NCI-H345 treated with DMSO at 0.1 percent for 48 hours (cell line): ENCODE measurements at regions not wholly inside any gene's neighbourhood (a gene's known extent, or its start where the extent isn't known, plus 50 kb on each side); places are given as distances from the start of the nearest gene placed in this dataset.
A peak's percentile ranks its signal among the peaks of the same experiment; 100 is the strongest.
"Not testable (repeated sequence)": the region's sequence is repeated elsewhere in the genome, so short reads cannot be mapped to it uniquely, and the experiment has no call there.

Experiments used
- DNase-seq: peaks from one replicate; lab custom pipeline; 2025; ENCODE audit not compliant: unreplicated experiment; lab: John Stamatoyannopoulos, UW

DNA sequence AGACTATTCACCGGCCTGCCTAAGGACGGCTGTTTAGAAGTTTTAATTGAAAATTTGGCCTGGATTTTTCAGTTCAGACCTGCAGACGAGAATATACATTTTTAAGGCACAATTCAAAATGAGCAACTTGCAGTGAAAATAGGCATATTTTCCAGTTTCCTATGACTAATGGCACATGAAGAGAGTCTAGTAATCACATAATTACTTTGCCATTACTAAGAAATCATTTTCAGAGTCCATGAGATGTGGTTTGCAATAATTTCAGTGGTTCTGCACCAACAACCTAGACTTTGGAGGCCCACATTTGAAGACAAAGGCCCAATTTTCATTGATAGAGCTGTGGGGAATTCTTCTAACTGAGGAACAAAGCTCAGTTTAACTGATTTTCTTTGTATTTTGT is 205.3 kb downstream of the SOX2 start:
- DNase-seq, result no peak

DNA sequence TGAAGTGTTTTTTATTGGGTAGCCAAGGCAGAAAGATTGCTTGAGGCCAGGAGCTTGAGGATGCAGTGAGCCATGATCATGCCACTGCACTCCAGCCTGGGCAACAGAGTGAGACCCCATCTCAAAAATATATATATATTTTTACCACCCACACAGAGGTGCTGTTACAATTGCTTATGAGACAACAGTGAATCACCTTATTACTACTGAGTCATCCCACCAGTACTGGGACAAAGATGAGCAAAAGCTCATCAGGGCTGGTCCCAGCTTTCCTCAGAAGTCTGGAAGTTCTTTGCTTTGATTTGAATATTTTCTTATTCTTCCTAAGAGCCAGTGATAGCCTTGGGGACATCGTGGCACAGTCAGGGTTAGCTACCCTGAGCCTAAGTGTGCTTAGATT is 207.7 kb downstream of the SOX2 start:
- DNase-seq, result no peak

DNA sequence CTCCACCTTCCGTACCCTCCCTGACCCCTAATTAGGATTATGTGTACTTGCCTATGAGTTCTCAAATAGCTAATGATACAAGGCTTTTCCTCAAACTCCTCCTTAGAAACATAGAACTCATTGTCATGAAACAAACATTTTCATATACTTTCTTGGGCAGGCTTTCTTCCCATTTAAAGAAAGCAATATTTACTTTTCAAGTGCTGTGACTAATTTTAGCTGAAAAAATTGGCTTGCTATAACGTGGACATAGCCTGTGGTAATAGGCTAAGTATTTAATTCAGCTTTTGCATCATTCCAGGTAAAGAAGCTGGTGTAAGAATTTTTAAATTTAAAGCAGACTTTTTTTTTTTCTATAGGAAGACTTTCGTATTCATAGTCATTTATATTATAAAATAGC is 208.7 kb downstream of the SOX2 start:
- no peak for DNase-seq

DNA sequence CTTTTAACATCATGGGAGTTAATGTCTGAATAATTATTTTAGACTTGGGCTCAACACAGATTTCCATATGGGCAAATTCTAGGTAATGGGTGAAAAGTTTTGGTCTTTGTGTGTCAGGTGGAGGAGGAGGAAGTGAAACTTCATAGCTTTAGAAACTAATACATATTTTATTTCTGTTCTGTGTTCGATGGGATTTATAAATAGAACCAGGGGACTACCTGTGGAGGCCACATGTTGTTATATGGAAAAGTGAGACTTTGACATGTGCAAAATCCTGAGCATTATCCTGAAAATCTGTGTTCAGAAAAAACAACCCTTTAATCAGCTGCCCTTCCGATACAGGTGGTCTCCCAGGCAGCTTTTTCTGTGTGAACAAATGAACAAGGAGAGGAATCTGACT is 209.5 kb downstream of the SOX2 start:
- DNase-seq, result no peak

DNA sequence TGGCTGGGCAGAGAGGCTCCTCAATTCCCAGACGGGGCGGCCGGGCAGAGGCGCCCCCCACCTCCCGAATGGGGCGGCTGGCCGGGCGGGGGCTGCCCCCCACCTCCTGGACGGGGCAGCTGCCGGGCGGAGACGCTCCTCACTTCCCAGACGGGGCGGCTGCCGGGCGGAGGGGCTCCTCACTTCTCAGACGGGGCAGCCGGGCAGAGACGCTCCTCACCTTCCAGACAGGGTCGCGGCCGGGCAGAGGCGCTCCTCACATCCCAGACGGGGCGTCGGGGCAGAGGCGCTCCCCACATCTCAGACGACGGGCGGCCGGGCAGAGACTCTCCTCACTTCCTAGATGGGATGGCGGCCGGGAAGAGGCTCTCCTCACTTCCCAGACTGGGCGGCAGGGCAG is 214.1 kb downstream of the SOX2 start:
- DNase-seq, result not testable (repeated sequence)

DNA sequence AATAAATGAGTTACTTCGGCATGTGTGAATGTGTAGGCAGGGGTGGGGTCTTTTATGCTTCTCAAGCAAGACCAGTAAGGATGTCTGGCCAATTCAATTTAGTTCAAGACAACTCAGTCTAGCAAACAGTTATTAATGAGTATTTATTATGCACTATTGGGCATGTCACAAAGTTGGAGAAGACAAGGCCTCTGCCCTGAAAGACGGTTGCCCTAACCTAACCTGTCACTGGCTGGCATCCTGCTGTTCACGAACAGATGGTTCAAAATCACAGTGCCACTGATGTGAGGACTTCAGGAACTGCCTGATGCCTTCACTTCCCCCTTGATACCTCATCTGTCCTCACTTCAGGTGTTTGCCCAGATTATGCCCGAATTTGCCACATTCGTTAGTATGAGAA is 217.8 kb downstream of the SOX2 start:
- no peak for DNase-seq

DNA sequence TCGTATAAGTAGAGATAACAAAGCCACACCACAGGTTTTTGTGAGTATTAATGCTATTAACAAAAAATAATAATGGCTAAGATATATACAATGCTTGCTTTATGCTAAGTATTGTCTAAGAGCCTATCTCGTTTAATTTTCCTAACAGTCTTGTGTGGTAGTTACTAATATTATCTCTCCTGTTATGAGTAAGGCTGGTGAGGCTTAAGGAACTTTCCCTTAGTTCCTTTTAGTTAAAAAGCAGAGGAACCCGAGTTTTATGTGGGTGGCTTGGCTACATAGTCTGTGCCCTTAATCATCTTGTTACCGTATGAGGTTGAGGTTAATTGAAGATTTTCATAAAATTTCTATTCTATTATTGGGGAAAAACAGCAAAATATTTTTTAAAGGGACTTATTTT is 218.4 kb downstream of the SOX2 start:
- DNase-seq, result no peak

DNA sequence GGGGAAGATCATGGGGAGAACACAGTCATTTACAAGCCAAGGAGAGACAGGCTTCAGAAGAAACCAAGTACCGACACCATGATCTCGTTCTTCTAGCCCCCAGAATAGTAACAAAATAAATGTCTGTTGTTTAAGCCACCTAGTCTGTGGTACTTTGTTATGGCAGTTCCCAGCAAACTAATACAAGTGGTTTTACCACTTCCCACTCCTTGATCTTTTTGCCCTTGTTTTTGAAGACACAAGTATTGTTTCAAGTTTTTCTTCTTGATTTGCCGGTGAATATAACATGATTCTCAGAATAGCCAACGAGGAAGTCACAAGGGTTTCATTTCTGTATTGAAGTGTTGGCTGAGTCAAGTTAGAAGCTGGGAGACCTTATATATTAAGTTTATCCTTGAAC is 220.3 kb downstream of the SOX2 start:
- DNase-seq, result no peak

DNA sequence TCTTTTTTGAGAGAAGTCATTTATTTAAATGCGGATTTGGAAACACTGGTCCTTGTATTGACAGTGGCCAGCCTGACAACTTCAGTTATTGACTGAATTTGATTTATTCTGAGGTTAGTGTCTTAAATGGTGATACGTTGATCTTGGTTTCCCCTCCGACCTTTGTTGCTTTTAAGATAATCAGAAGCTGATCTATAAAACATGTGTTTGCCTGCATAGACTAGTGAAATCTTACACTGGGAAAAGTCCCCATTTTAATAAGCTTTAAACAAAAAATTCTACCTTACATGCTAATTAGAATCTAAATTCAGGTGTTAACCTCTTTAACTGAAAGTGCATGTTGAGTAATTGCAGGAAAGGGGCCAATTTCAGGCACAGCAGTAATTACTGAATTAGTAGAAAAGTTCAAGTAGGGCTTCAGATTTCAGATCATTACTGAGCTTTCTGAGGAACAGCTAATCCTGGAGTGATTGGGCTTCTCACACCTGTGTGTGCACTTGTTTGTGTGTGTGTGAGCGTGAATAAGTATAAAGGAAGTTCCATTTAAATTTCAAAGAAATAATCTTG is 221.4 kb downstream of the SOX2 start:
- DNase-seq, result no peak

DNA sequence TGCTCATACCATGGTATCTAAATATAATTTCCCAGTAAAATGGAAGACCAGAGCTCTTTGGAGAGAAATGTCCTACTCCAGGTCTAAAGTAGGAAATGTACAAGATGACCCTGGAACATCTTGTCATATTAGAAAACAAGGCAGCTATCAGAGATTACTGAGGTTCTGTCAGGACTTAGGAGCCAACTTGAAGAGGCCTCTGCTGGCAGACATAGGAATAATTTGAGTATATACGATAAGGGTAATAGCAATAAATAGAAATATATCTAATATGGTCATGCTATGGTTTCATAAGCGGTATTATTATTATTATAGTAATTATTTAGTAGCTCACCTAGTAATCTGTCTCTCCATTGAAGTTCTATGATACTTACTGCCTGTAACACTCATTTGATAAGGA is 224.2 kb downstream of the SOX2 start:
- no peak for DNase-seq

DNA sequence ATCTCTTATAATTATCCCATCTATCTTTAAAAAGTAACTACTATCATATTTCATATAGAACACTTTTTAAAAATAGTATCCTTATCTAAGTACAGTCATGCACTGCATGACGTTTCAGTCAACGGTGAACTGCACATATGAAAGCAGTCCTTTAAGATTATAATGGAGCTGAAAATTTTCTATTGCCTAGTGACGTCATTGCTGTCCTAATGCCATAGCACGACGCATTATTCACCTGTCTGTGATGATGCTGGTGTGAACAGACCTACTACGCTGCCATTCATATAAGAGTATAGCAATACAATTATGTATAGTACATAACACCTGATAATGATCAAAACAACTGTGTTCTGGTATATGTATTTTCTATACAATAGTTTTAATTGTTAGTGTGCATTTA is 225.0 kb downstream of the SOX2 start:
- DNase-seq, result no peak

DNA sequence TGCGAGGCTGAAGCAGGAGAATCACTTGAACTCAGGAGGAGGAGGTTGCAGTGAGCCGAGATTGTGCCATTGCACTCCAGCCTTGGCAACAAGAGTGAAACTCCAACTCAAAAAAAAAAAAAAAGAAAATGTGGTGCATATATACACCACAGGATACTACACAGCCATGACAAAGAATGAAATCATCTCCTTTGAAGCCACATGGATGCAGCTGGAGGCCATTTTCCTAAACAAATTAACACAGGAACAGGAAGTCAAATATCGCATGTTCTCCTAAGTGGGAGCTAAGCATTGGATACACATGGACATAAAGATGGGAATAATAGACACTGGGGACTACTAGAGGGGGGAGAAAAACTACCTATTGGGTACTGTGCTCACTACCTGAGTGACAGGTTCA is 226.9 kb downstream of the SOX2 start:
- DNase-seq, result not testable (repeated sequence)

DNA sequence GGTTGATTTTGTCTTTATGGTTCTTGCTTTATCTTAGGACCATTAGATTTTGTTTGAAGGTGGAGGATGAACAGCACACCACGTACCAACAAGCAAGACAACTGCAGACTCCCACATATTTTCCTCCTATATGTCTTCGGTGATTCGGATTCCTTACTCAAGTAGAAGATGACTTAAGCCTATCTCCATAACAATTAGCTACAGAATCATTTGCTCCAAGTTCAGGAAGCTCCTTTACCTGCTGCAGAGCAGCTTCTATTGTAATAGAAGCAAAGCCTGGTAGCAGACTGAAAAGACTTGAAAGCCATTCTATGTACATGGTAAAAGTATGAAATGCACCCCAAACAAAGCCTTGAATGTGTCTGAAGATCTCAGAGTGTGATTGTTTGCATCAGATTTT is 229.0 kb downstream of the SOX2 start:
- DNase-seq, result no peak

DNA sequence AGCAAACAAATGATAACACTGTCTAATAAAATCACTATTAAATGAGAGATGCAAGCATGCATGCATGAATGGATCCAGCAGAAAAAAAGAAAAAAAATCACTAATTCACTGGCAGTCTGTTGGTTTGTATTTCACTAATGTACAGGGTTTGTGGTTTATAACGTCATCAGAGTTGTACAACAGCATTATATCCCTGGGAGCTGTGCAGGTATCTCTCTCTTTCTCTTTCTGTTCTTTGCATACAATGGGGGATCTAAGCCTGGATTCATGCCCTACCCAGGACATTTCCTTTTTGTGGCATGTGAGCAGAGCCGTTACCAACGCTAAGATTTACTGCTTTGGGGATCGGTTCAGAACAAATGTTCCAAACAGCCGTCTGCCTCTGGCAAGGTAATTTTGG is 229.5 kb downstream of the SOX2 start:
- peak; percentile 68 for DNase-seq

DNA sequence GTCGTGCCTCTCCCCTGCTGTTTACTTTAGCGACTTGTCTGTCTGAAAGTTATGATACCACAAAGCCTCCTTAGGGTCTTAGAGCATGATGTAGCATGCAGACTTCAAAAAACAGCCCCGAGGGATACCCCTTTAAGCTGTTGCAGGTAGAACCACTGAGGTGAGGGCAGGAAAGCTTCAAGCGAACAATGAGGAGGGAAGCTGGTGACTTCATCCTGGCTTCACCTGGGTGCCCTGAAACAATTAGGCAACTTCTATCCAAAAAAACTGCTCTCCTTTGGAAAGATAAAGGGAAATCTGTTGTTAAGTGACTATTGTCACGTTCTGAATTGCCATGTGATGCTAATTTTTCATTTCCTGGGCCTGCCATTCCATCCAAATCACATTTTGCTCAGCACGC is 231.6 kb downstream of the SOX2 start:
- no peak for DNase-seq

DNA sequence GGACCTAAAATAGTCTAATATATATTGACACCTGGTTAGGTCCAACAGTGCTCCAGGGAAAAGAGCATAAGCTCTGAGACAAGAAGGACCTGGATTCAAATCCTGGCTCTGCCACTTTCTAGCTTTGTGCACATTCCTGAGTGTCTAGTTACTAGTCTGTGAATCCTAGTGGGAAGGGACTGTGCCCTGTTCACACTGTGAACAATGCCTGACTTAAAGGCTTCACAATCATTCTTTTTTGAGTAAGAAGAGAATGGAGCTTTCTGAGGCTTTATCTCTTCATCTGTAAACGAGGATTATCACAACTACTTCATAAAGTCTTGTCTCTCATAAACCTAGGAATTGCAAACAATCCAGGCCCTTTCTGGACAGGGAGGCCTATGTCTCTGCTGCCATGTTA is 235.9 kb downstream of the SOX2 start:
- no peak for DNase-seq

DNA sequence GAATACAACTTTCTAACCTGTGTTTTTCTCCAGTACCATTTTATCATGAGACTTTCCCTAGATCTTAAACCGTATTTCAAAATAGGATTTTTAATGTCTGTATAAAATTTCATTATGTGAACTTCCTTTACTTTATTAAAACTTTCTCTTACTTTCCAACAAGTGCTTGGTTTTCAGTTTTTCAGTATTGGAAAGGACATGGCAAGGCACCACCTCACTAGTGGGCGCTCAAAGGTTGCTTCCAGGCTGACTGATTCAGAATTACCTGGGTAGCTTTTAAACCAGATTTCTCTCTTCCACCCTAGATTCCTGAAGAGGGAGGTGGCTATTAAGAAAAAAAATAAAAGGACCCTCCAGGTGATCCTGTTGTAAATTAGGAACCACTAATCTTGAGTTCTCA is 236.6 kb downstream of the SOX2 start:
- no peak for DNase-seq

DNA sequence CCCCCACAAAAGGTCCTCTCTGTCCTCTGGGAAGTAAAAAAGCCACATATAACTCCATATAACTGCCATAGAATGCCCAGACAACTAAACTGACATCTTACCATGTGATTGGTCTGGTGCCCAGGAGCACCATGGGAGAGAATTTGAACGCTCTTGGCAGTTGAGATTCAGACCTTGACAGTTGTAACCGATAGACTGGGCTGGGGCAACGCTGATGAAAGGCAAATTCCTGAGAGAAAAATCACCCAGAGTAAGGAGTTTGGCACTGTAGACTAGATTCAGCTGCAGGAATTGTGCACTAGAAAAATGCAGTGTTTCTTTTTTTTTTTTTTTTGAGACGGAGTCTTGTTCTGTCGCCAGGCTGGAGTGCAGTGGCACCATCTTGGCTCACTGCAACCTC is 240.5 kb downstream of the SOX2 start:
- no peak for DNase-seq

DNA sequence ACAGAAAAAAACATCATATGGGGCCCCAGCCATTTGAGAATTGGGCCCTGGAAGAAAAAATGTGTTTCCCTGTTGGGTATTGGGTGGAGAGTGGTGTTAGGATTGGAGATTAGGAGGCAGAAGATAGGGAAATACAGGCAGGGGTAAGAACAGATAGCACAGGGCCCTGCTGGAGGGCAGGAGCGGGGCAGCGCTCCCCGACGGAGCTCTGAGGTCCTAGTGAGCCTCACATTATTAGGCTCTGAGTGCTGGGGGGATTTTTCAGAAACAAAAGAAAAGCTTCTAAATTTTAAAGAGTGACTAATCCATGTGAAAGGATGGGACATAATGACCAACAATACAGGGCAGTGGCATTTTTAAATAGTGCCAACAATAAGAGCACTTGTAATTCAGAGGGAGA is 241.2 kb downstream of the SOX2 start:
- no peak for DNase-seq

DNA sequence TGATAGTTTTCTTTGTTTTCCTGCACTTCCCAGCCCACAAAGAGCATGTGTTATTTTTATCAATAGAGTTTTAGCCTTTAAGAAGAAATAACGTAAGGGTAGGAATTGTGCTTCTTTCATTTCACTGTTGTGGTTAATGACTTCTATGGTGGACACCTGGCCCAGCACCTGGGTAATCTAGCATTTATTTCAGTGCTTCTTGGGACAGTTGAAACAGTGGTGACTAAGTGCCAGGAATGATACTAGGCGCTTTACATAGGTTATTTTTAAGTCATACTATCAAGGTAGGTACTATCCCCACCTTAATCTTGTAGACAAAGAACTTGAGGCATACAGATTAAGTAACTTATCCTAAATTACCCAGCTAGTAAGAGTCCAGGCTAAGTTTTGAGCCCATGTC is 243.8 kb downstream of the SOX2 start:
- no peak for DNase-seq

DNA sequence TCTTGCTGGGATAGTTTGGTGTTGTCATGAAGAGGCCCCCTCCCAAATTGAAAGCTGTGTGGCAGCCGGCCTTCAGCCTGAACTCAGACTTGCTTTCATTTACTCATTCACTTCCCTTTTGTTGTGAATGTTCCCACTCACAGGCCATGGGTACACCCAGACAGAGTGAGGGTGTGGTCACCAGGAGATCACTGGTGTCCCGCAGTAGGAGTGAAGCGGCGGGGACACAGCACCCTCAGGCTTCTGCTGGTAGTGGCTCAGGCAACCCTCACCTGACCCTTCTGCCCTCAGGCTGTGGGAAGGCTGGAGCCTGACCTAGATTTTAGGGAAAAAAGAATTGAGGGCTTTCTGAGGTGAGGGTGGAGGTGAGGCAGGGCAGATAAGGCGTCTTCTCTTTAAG is 244.4 kb downstream of the SOX2 start:
- DNase-seq, result no peak

DNA sequence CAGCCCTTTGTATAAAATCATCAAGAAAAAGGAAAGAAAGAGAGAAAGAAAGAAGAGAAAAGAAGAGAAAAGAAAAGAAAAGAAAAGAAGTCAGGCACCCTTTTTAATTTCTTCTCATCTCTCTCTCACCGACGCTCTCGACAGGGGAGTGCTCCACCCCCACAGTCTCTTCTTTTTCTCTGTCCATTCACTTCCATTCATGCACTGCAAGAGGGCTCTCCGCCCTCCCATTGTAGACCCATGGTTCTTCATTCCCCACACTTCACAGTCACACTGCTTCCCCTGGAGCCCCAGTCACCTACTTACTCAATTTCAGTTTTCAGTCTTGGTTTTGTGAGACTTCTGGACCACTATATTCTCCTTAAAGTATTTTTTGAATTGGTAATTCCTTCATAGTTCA is 254.7 kb downstream of the SOX2 start:
- peak; percentile 69 for DNase-seq

DNA sequence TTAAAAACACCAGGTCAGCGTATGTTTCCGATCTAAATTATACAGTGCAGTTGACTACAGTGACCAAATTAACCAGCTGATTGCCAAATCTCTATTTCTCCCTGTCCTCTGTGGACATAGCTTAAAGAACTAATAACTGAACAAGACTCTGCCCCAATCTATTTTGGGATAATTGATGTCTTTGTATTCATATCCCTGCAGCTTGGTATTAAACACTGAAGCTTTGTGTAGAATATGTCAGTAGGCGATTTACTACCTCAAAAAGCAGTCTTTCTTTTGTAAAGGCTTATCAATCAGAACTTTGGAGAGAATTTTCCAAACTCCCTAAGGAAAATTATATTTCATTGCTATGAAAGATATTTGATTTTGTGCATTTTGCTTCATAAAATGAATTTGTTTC is 258.2 kb downstream of the SOX2 start:
- DNase-seq, result no peak

DNA sequence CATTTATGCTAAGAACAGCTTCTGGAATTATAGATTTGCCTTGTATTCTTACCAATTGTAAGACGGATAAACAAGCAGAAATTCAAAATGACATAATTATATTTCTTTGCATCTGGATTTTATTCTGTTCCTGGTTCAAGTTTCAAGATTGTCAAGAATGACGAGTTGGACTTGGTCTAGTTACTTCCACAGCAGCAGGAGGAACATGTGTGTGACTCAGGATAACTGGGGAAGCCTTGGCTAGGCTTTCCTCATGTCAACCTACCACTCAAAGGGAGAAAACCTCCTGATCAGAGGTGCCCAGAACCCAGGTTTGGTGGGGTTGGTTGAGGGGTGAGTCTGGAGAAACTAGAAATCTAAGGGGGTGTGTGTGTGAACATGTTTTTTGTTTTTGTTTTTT is 259.7 kb downstream of the SOX2 start:
- DNase-seq, result no peak
